ENCODE measurements at regions not wholly inside any gene's neighbourhood (a gene's known extent, or its start where the extent isn't known, plus 50 kb on each side); places are given as distances from the start of the nearest gene placed in this dataset.

- Mint-ChIP-seq H3K36me3 (ENCODE audit: low read depth) (no peaks in the 10 kb centered on the region), H3K9me3 (no peaks in the 10 kb centered on the region), H3K4me1 (ENCODE audit: low read depth) (peaks cover 3% of the 10 kb centered on the region), H3K4me3 (no peak overlapping the region), H3K27me3 (peaks cover 7% of the 10 kb centered on the region), H3K27ac (no peak overlapping the region)
- intact Hi-C loops (cut with micrococcal nuclease) = no loop called here
- no peak for DNase-seq
- ChIA-PET POLR2A (no interaction called here), CTCF (no interaction called here)
- no peak for ATAC-seq
- no peak for TF ChIP-seq CTCF (IDR thresholded peaks at IDR 0.05)
Measured at GRCh38 chr17:79417476-79417988, 193.3 kb downstream of the RBFOX3 start.

GRCh38 chr17:79415909-79416308 lies 194.9 kb downstream of the RBFOX3 start:
- Mint-ChIP-seq H3K36me3 (ENCODE audit: low read depth) (no peaks in the 10 kb centered on the region), H3K4me3 (no peak overlapping the region), H3K9me3 (no peaks in the 10 kb centered on the region), H3K27me3 (peaks cover 7% of the 10 kb centered on the region), H3K27ac (no peak overlapping the region), H3K4me1 (ENCODE audit: low read depth) (peaks cover 3% of the 10 kb centered on the region)
- intact Hi-C loops (cut with micrococcal nuclease) = no loop called here
- ATAC-seq = no peak
- no peak for DNase-seq
- no peak for TF ChIP-seq CTCF (IDR thresholded peaks at IDR 0.05)
- CTCF ChIA-PET = interaction anchor here (1.1 kb wide), 1 partner anchor 15 kb away, joined by 3 read pairs; no protein-coding TSS in a partner anchor
- POLR2A ChIA-PET = no interaction called here

GRCh38 chr17:79415365-79415764 lies 195.5 kb downstream of the RBFOX3 start:
- POLR2A ChIA-PET = no interaction called here
- no peak for DNase-seq
- no peak for TF ChIP-seq CTCF (IDR thresholded peaks at IDR 0.05)
- ATAC-seq = no peak
- intact Hi-C loops (cut with micrococcal nuclease) = no loop called here
- H3K9me3 Mint-ChIP-seq = no peaks in the 10 kb centered on the region
- CTCF ChIA-PET = no interaction called here
- H3K27ac Mint-ChIP-seq = no peak overlapping the region
- H3K4me1 Mint-ChIP-seq (ENCODE audit: low read depth) = no peaks in the 10 kb centered on the region
- H3K27me3 Mint-ChIP-seq = peaks cover 7% of the 10 kb centered on the region
- no peaks in the 10 kb centered on the region for H3K36me3 Mint-ChIP-seq (ENCODE audit: low read depth)
- H3K4me3 Mint-ChIP-seq = no peak overlapping the region

- H3K9me3 Mint-ChIP-seq = no peaks in the 10 kb centered on the region
- no peaks in the 10 kb centered on the region for H3K4me1 Mint-ChIP-seq (ENCODE audit: low read depth)
- no peak overlapping the region for H3K4me3 Mint-ChIP-seq
- TF ChIP-seq CTCF (IDR thresholded peaks at IDR 0.05) = no peak
- CTCF ChIA-PET = no interaction called here
- H3K27ac Mint-ChIP-seq = no peak overlapping the region
- ATAC-seq (no peak), DNase-seq (no peak)
- H3K27me3 Mint-ChIP-seq = peaks cover 7% of the 10 kb centered on the region
- no peaks in the 10 kb centered on the region for H3K36me3 Mint-ChIP-seq (ENCODE audit: low read depth)
- POLR2A ChIA-PET = no interaction called here
- intact Hi-C loops (cut with micrococcal nuclease) = no loop called here
Measured at GRCh38 chr17:79414793-79415211, 196.0 kb downstream of the RBFOX3 start.

- Mint-ChIP-seq H3K4me1 (ENCODE audit: low read depth) (no peaks in the 10 kb centered on the region), H3K36me3 (ENCODE audit: low read depth) (no peaks in the 10 kb centered on the region), H3K9me3 (no peaks in the 10 kb centered on the region), H3K27me3 (peaks cover 7% of the 10 kb centered on the region), H3K4me3 (no peak overlapping the region), H3K27ac (no peak overlapping the region)
- intact Hi-C loops (cut with micrococcal nuclease) = no loop called here
- ChIA-PET CTCF (interaction anchor here (0.9 to 1.3 kb wide), 2 partner anchors 13 to 327 kb away, joined by 3 to 4 read pairs; no protein-coding TSS in a partner anchor), POLR2A (no interaction called here)
- ATAC-seq (no peak), DNase-seq (no peak)
- TF ChIP-seq CTCF (IDR thresholded peaks at IDR 0.05) = no peak
Measured at GRCh38 chr17:79414063-79414792, 196.6 kb downstream of the RBFOX3 start.
